Astrocyte (in vitro differentiated cells and primary cell): ENCODE measurements at regions not wholly inside any gene's neighbourhood (a gene's known extent, or its start where the extent isn't known, plus 50 kb on each side); places are given as distances from the start of the nearest gene placed in this dataset.

Source experiments
- DNase-seq: peaks from one replicate; pipeline ENCODE4 v3.0.0-alpha.2; 2010; ENCODE audit warnings: low read depth
- FAIRE-seq: peaks from 2 replicates; lab custom pipeline; 2011; peaks lifted over from hg19 to GRCh38; lab: Jason Lieb, UNC
- H2AFZ ChIP-seq: 2 replicates; pipeline ENCODE4 v1.6.0; 2012; ENCODE audit warnings: low read depth, low read length, inconsistent platforms
- H3K27ac ChIP-seq: 2 replicates; pipeline ENCODE4 v1.5.1; 2011; ENCODE audit warnings: low read depth, low read length, inconsistent platforms
- H3K27me3 ChIP-seq: 2 replicates; pipeline ENCODE4 v1.6.0; 2011; ENCODE audit warnings: low read length, inconsistent platforms; ENCODE audit not compliant: insufficient read depth
- H3K36me3 ChIP-seq: 2 replicates; pipeline ENCODE4 v1.5.1; 2011; ENCODE audit warnings: low read length, inconsistent platforms; ENCODE audit not compliant: insufficient read depth
- H3K4me1 ChIP-seq: 2 replicates; pipeline ENCODE4 v1.5.1; 2011; ENCODE audit warnings: low read length, inconsistent platforms; ENCODE audit not compliant: insufficient read depth
- H3K4me2 ChIP-seq: 2 replicates; pipeline ENCODE4 v1.6.0; 2012; ENCODE audit warnings: low read length, inconsistent platforms
- H3K4me3 ChIP-seq: 2 replicates; pipeline ENCODE4 v1.5.1; 2011; ENCODE audit warnings: low read depth, mild to moderate bottlenecking, low read length, inconsistent platforms; ENCODE audit not compliant: insufficient read depth
- H3K79me2 ChIP-seq: 2 replicates; pipeline ENCODE4 v1.6.0; 2012; ENCODE audit warnings: mild to moderate bottlenecking, low read length, inconsistent platforms; ENCODE audit not compliant: insufficient read depth
- H3K9ac ChIP-seq: 2 replicates; pipeline ENCODE4 v1.6.0; 2012; ENCODE audit warnings: mild to moderate bottlenecking, low read length, inconsistent platforms
- H3K9me3 ChIP-seq: 2 replicates; pipeline ENCODE4 v1.5.1; 2012; ENCODE audit warnings: low read depth, mild to moderate bottlenecking, low read length, inconsistent platforms; ENCODE audit not compliant: insufficient read depth
- H4K20me1 ChIP-seq: 2 replicates; pipeline ENCODE4 v1.6.0; 2012; ENCODE audit warnings: low read length, inconsistent platforms; ENCODE audit not compliant: insufficient read depth
- H3K27ac Mint-ChIP-seq: one replicate; pipeline ENCODE4 v1.8.0; 2021; ENCODE audit warnings: mild to moderate bottlenecking, mixed read lengths; ENCODE audit not compliant: unreplicated experiment
- H3K27me3 Mint-ChIP-seq: one replicate; pipeline ENCODE4 v1.8.0; 2021; ENCODE audit warnings: low read depth, mixed read lengths; ENCODE audit not compliant: unreplicated experiment
- H3K36me3 Mint-ChIP-seq: one replicate; pipeline ENCODE4 v1.8.0; 2021; ENCODE audit warnings: low read depth, mixed read lengths; ENCODE audit not compliant: unreplicated experiment
- H3K4me1 Mint-ChIP-seq: one replicate; pipeline ENCODE4 v1.8.0; 2021; ENCODE audit warnings: low read depth, mixed read lengths; ENCODE audit not compliant: unreplicated experiment
- H3K4me3 Mint-ChIP-seq: one replicate; pipeline ENCODE4 v1.8.0; 2021; ENCODE audit warnings: mild to moderate bottlenecking, moderate library complexity, mixed read lengths; ENCODE audit not compliant: unreplicated experiment
- H3K9me3 Mint-ChIP-seq: one replicate; pipeline ENCODE4 v1.8.0; 2021; ENCODE audit warnings: mild to moderate bottlenecking, mixed read lengths; ENCODE audit not compliant: unreplicated experiment
- EZH2 ChIP-seq: IDR thresholded peaks from 2 replicates; pipeline ENCODE4 v1.6.1; 2012; ENCODE audit warnings: mild to moderate bottlenecking, low read length, inconsistent platforms; ENCODE audit not compliant: insufficient read depth
- TF ChIP-seq, protein P1 (sequence below): IDR thresholded peaks from 2 replicates; pipeline ENCODE4 v1.5.1; 2011; ENCODE audit warnings: low read depth, mild to moderate bottlenecking, inconsistent platforms, low read length, moderate library complexity; ENCODE audit not compliant: insufficient read depth

DNA sequence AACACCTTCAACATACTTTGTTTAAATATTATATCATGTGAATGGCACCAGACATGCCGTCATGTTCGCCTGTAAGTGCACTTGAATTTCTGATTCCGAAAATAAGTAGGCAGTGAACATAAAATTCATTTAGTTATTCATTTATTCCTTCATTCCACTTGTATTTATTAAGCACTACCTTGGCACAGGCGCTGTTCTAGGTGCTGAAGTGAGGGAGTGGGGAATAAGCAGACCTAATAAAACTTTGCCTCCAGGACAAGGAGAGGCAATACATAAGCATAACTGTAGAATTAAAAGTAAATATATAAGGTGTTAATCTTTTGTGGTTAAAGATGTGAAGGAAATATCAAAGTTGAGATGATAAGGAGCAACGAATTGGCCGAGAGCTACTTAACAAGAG is 297.4 kb downstream of the TENT4A start:
- FAIRE-seq (no peak), DNase-seq (no peak)
- H3K79me2 ChIP-seq = no peaks in the 10 kb centered on the region
- no peaks in the 10 kb centered on the region for H3K4me1 ChIP-seq
- no peak overlapping the region for H3K4me3 Mint-ChIP-seq
- H3K9me3 ChIP-seq = peaks cover under 1% of the 10 kb centered on the region
- no peak overlapping the region for H2AFZ ChIP-seq
- no peaks in the 10 kb centered on the region for H4K20me1 ChIP-seq
- no peak overlapping the region for H3K9ac ChIP-seq
- H3K27ac Mint-ChIP-seq = no peak overlapping the region
- H3K4me3 ChIP-seq = no peak overlapping the region
- no peak for TF ChIP-seq EZH2
- TF ChIP-seq, protein P1, sequence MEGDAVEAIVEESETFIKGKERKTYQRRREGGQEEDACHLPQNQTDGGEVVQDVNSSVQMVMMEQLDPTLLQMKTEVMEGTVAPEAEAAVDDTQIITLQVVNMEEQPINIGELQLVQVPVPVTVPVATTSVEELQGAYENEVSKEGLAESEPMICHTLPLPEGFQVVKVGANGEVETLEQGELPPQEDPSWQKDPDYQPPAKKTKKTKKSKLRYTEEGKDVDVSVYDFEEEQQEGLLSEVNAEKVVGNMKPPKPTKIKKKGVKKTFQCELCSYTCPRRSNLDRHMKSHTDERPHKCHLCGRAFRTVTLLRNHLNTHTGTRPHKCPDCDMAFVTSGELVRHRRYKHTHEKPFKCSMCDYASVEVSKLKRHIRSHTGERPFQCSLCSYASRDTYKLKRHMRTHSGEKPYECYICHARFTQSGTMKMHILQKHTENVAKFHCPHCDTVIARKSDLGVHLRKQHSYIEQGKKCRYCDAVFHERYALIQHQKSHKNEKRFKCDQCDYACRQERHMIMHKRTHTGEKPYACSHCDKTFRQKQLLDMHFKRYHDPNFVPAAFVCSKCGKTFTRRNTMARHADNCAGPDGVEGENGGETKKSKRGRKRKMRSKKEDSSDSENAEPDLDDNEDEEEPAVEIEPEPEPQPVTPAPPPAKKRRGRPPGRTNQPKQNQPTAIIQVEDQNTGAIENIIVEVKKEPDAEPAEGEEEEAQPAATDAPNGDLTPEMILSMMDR = no peak
- peaks cover 31% of the 10 kb centered on the region for H3K27me3 Mint-ChIP-seq
- H3K27ac ChIP-seq = no peak overlapping the region
- no peaks in the 10 kb centered on the region for H3K27me3 ChIP-seq
- no peaks in the 10 kb centered on the region for H3K36me3 ChIP-seq
- H3K36me3 Mint-ChIP-seq = no peaks in the 10 kb centered on the region
- no peak overlapping the region for H3K4me2 ChIP-seq
- H3K4me1 Mint-ChIP-seq = no peaks in the 10 kb centered on the region
- H3K9me3 Mint-ChIP-seq = peaks cover 1% of the 10 kb centered on the region

DNA sequence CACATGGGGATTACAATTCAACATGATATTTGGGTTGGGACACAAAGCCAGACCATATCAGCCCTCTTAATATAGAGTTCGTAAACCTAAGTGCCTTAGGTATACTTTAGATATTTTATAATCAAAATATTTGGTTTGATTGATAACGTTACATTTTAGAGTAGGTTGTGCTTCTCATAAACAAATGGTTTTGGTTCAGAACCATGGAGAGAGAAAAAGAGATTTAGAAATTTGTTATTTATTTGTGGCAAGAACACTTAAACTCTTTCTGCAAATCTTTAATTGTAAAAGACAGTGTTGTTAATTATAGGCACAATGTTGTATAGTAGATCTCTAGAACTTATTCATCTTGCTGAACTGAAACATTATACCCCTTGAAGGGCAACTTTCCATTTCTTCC is 298.8 kb downstream of the TENT4A start:
- no peak for DNase-seq

DNA sequence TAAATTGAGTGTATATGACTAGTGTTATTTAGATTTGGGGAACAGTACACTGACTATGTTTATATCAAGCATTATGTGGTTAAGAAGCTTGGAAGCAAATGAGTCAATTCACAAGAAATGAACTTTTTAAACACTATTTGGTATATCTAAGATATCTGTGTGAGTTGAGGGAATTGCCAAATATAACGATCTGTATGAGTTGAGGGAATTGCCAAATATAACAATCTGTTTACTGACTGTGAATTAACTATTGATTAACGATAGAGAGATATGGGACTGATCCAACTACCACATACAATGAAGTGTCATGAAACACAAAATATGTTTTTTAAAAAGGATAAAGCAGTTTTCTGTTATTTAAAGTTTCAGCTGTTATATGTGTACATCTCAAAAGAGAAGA is 301.4 kb downstream of the TENT4A start:
- Histone ChIP-seq H4K20me1 (no peaks in the 10 kb centered on the region), H3K27me3 (no peaks in the 10 kb centered on the region), H3K79me2 (no peaks in the 10 kb centered on the region), H3K36me3 (no peaks in the 10 kb centered on the region), H3K9ac (no peak overlapping the region), H3K4me2 (no peak overlapping the region), H2AFZ (no peak overlapping the region), H3K4me1 (no peaks in the 10 kb centered on the region), H3K9me3 (peaks cover 4% of the 10 kb centered on the region), H3K27ac (no peak overlapping the region), H3K4me3 (no peak overlapping the region)
- no peak for FAIRE-seq
- no peak overlapping the region for H3K4me3 Mint-ChIP-seq
- H3K9me3 Mint-ChIP-seq = peaks cover 1% of the 10 kb centered on the region
- no peak for DNase-seq
- no peaks in the 10 kb centered on the region for H3K4me1 Mint-ChIP-seq
- TF ChIP-seq, protein P1 = no peak
- TF ChIP-seq EZH2 = no peak
- peaks cover 9% of the 10 kb centered on the region for H3K27me3 Mint-ChIP-seq
- no peak overlapping the region for H3K27ac Mint-ChIP-seq
- no peaks in the 10 kb centered on the region for H3K36me3 Mint-ChIP-seq

More for the DNA sequence above, 298.8 kb downstream of the TENT4A start:
- Mint-ChIP-seq H3K9me3 (peaks cover 1% of the 10 kb centered on the region), H3K4me3 (no peak overlapping the region), H3K27ac (no peak overlapping the region), H3K27me3 (peaks cover 23% of the 10 kb centered on the region), H3K4me1 (no peaks in the 10 kb centered on the region), H3K36me3 (no peaks in the 10 kb centered on the region)
- Histone ChIP-seq H4K20me1 (no peaks in the 10 kb centered on the region), H3K27ac (no peak overlapping the region), H3K9ac (no peak overlapping the region), H3K4me3 (no peak overlapping the region), H3K9me3 (peaks cover 4% of the 10 kb centered on the region), H3K4me2 (no peak overlapping the region), H2AFZ (no peak overlapping the region), H3K79me2 (no peaks in the 10 kb centered on the region), H3K27me3 (no peaks in the 10 kb centered on the region), H3K36me3 (no peaks in the 10 kb centered on the region), H3K4me1 (no peaks in the 10 kb centered on the region)
- no peak for FAIRE-seq
- TF ChIP-seq EZH2 = no peak
- TF ChIP-seq, protein P1 = no peak
